Hippocampal formation (tissue), 2 donors: ENCODE measurements at regions not wholly inside any gene's neighbourhood (a gene's known extent, or its start where the extent isn't known, plus 50 kb on each side); places are given as distances from the start of the nearest gene placed in this dataset.
"Not testable (repeated sequence)": the region's sequence is repeated elsewhere in the genome, so short reads cannot be mapped to it uniquely, and the experiment has no call there.

Experiments used
- DNase-seq, 2 donors: peaks; one replicate each; lab custom pipeline; 2025; lab: John Stamatoyannopoulos, UW

- no peak for DNase-seq
Measured at GRCh38 chr3:82410366-82410765, 648.9 kb upstream of the GBE1 start.

- no peak for DNase-seq
Measured at GRCh38 chr3:82409842-82410241, 648.4 kb upstream of the GBE1 start.

GRCh38 chr3:82392203-82392775 is 630.8 kb upstream of the GBE1 start:
- DNase-seq: no peak

DNA sequence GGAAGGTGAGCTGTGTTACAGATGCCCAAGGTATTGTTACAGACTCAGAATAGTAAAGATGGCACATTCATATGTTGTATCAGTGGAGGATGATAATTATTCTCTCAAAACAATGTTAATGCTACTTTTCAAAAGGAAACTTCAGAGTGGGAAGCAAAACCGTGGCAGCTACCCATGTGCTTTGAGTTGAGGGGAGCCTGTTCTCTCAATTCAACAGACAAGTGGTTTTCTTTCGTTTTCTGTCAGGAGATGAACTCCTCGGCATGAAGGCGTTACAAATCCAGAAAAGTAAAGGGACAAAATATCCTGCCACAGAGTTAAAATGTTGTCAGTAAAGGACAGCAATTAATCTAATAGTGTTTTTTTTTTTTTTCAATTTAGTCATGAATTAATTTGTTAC is 629.4 kb upstream of the GBE1 start:
- DNase-seq: no peak

DNA sequence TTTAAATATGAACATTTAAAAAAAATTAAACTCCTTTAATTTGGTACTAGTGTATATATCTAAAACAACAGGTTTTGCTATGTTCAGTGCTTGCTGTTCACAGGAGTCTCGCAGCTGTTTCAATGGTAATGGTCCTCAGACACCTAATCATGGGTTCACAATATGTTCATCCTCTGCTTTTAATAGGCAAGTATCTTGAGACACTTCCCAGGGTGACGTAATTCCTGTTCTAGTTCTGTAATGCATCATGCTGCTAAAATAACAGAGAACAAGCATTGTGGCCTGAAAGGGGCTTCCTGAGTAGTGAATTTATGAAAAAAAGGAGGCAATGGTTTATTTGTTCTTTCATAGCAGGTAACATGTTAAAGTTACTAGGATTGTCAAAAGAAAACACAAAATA is 625.2 kb upstream of the GBE1 start:
- no peak for DNase-seq

DNA sequence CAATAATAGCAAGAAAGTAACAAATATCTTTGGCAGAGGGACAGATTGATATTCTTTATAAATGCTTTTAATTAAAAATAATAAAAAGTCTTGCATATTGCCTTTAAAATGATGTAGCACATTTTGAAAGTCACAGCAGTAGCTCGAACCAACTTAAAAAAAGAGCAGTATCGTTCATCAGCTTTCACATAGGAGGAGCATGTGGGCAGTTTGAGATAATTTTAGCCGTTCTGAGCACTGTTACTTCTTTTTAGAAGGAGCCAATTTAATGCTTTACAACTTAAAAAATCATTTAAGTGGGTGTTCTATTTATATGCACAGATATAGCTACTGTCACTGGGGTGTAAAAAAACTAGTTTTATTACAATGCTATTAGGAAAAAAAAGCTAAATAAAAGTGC is 622.7 kb upstream of the GBE1 start:
- DNase-seq: no peak

GRCh38 chr3:82382831-82383230 is 621.4 kb upstream of the GBE1 start:
- DNase-seq: no peak

DNA sequence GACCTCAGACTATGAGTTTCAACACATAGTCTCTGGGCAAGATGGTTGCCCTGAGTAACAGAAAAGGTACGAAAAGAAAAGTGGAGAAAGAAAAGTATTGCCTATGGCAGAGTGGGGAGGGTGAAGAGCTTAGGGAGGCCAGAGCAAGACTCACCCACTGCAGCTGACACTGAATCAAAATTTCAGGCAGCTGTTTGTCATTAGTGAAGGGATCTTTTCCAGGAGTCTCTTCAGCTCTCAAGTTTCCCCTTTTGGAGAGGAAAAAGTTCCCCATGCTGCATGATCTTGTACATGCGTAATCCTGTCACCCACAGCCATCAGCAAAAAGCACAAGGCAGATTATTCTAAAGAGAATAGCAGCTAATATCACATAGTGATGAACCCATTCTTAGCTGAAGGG is 616.9 kb upstream of the GBE1 start:
- no peak for DNase-seq

GRCh38 chr3:82376883-82377282 is 615.4 kb upstream of the GBE1 start:
- no peak for DNase-seq

DNA sequence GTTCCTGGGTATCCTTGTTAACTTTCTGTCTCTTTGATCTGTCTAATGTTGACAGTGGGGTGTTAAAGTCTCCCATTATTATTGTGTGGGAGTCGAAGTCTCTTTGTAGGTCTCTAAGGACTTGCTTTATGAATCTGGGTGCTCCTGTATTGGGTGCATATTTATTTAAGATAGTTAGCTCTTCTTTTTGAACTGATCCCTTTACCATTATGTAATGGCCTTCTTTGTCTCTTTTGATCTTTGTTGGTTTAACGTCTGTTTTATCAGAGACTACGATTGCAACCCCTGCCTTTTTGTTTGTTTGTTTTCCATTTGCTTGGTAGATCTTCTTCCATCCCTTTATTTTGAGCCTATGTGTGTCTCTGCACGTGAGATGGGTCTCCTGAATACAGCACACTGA is 612.4 kb upstream of the GBE1 start:
- not testable (repeated sequence) for DNase-seq

- no peak for DNase-seq
Measured at GRCh38 chr3:82364827-82365226, 603.4 kb upstream of the GBE1 start.

DNA sequence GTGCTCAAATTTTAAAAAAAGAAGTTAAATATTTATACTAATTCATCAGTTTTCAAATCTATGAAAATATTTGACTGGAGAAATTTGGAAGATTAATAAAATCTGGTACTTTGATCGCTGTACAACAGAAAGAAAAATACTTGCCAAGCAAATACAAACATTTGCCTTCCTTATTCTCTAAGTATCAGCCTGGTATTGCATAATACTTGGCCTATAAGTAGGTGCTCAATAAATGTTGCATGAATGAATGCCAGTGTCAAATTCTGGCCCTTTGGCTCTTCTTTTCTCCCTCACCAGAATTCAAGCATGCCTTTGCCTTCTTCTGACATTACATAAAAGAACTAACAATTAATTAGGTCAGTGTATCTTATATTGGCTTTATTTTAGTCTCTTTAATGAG is 601.7 kb upstream of the GBE1 start:
- no peak for DNase-seq

DNA sequence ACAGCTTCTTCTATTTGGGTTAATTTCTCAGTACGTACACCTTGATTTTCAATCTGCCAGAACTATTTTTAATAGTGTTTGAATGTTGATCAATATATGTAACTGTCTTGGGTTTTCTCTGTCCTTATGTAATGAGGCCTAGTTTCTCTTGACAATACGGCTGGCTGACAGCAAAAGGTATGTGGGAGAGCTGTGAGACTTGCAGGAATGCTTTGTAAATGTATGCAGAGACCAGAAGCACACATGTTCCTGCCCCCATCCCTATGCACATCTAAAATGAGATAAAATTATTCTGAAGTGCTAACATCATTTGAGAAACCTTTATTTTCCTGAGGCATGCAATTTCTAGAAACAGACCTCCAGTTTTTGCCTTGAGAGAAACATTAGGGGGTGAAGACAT is 593.8 kb upstream of the GBE1 start:
- no peak for DNase-seq

GRCh38 chr3:82354228-82354627 is 592.8 kb upstream of the GBE1 start:
- no peak for DNase-seq

DNA sequence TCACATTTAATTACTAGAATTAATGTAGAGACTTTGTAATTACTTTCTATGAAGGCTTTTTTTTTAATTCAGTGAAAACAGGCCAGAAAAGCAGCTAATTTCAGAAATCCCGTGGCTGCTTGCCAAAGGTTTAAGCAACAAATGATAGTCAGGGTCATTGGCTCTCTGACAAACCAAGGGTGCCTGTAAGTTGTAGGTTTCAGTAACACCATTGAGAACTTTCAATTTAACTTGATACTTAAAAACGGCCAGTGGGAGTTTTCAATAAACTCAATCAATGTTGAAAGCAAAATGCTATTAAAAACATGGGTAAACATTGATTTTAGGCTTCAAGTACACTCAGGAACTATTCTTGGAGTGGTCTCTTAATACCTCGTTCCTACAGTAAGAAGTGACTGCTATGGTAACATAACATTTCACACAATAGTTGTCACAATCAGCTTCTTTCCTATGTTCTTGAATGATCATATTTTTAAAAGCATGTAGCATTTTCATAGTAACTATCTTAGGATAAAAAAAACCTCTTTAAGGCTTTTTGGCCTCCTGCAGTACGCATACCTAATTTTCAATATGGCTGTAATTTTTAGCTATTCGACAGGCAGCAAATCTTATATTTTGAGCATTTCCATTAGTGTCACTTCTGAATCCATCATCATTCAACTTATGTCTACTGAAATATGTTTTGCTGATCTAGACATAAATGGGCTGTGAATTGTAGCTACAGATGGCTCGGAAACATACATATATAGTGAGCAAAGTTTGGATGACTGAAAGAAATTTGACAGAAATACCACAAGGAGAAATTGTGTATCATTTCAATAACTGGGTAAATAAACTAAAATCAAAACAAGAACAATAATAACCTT is 592.1 kb upstream of the GBE1 start:
- no peak for DNase-seq

DNA sequence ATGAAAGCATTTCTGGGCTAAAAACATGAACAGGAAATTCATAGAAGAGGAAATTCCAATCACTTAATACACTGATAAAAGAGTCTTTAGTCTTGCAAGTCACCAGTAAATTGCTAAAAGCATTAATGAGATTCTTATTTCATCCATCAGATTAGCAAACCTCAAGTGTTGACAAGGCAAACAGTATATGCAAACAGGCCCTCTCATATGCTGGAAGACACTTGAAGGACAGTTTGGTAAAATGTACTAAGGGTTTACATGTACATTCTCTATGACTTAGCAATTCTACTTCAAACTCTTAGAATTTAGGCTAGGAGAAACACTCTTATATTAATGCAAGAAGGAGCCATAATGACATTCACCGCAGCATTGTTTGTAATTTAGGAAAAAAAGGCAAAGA is 586.1 kb upstream of the GBE1 start:
- DNase-seq: no peak

DNA sequence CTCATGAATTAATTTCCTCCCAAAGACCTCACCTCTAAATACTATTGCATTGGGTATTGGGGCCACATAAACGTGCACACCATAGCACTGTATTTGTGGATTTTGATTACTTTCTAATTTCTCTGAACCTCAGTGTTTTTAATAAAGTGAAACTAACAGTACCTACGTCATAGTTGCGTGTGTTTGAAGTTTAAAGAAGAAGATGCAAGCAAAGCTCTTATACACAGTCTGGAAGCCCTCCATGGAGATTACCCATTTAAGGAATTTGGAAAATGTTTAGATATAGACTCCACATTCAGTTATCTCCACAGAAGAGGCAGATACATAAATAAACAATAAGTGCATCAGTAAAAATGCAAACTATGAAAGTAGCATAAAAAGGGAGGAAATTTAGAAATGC is 581.1 kb upstream of the GBE1 start:
- no peak for DNase-seq

DNA sequence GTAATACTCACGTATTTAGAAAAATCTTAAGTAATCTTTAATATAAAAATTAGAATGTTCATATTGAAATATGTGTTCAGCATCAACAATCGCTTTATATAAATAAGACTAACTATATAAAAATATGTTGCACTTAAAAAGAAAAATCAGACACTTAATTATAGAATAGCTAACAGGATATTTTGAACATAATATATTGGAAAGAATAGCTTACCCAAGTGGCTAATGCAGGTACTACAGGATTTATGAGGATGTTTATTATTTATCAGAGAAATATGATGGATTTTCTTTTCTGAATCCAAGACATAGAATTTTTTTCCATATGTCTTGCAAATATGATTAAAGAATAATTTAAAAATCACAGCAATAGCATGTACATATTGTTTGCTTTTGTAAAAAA is 567.9 kb upstream of the GBE1 start:
- DNase-seq: no peak

DNA sequence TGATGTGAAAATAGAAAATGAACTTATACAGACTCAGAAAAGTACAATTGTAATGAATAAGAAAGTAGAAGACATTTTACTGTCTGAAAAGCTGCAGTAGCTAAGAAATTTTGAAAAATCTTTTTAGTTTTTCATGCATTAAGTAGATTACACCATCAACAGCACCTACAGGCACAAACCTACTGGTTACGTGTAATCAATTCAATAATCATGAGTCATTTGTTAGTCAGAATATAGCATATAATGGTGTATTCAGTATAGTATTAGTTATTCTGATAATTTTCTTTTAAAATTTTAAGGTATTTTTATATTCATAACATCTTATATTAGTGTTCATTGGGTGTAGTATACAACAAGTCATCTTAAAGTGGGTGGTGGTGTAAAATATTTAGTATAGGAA is 550.5 kb upstream of the GBE1 start:
- DNase-seq: no peak

DNA sequence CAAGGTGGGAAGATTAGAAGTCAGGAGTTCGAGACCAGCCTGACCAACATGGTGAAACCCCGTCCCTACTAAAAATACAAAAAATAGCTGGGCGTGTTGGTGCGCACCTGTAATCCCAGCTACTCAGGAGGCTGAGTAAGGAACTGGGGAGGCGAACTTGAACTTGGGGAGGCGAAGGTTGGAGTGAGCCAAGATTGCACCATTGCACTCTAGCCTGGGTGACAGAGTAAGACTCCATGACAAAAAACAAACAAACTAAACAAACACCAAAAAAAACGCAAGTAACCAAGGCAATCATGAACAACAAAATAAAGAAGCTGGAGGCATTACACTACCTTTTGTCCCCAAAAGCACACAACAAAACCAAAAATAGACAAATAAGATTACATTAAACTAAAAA is 547.3 kb upstream of the GBE1 start:
- DNase-seq: no peak

DNA sequence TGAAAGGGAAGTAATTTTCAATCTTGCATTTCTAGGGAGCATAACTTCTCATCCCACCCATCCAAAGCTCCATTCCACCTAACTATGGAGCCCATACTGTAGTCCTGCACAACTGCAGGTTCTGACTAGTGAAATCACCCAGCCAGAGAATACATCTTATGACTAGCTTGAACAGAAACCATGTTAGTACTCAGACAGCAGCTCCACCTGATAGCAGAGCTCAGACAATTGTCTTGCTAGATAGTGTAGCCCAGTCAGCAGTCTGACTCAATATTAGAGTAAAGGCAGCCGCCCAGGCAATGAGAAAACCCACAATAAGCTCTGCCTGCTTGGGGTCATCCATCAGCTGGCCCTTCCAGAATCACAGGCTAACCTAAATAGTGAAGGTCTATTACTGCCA is 544.7 kb upstream of the GBE1 start:
- no peak for DNase-seq

- no peak for DNase-seq
Measured at GRCh38 chr3:82294609-82295008, 533.2 kb upstream of the GBE1 start.

- no peak for DNase-seq
Measured at GRCh38 chr3:82293867-82294266, 532.4 kb upstream of the GBE1 start.

GRCh38 chr3:82293435-82293834 is 532.0 kb upstream of the GBE1 start:
- DNase-seq: no peak
